ENCODE measurements at regions not wholly inside any gene's neighbourhood (a gene's known extent, or its start where the extent isn't known, plus 50 kb on each side); places are given as distances from the start of the nearest gene placed in this dataset.

DNA sequence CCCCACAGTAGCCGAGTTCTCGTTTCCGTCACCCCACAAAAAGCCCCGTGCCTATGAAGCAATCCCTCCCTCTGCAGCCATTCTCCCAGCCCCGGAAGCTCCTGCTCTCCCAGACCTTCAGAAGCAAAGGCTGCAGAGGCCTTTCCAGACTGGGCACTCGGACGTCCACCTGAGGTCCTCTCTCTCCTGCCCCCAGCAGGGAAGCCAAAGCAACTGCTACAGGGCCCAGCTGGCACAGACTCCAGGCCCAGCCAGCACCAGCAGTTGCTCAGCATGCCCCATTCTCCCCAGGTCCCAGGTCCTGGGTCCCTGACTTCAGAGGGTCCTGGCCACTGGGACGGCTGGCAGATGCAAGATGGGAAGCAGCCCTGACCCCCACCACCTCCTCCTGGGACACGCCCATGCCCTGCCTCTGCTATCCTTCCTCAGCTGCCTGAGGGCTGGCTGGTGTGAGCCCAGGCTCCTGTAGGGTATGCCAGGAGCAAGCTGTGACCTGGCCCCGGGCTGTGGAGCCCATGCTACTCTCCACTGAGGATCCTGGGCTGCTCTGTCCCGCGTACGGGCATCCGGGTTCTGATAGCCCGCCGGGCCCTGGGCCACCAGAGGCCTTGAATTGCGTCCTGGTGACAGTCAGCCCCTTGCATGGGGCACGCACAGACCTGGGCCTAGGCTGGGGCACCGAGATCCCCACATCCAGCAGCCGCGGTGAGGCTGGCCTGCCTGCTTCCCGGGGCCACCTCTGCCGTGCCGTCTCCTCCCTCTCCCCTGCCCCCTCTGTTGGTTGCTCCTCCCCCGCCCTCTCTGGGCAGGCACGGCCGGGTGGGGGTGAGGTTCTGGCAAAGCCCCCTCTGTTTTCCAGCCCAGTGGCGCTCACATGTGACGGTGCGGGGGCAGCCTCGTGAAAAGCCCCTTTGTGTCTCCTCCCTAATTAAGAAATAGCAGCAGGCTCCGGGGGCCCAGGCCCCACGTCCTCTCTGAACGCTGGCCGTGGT, 1310.3 kb downstream of the BRD1 start:
- no peak for DNase-seq

- DNase-seq: no peak
These were observed 1311.1 kb downstream of the BRD1 start for GRCh38 chr22:48516571-48516970.

DNA sequence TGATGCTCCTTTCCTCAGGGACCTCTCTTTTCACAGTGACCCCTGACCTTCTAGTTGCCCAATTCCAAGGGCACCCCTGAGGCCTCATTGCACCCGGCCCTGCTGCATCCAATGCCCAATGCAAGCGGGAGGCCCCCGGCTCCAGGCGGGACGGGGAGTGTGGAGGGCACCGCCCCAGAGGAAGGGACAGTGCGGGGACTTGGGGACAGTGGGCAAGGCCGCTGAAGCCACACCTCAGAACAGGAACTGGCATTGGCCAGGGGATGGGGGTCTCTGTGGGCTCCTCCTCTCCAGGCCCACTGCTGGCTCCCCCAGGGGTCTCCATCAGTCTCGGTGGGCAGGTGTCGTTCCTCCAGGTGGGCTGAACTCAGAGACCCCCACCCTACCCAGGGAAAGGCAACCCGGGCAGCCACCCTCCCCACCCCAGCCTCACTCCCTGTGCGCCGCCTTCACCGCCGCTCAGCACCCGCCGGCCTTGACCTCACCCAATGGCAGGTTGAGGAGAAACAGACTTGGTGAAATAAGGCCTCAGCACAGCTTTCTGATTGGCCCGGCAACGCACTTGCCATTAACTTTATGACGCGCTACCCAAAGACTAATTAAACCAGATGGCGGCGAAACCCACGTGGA, 1312.0 kb downstream of the BRD1 start:
- no peak for DNase-seq

- DNase-seq: no peak
These were observed 1313.7 kb downstream of the BRD1 start for GRCh38 chr22:48513929-48514328.

DNA sequence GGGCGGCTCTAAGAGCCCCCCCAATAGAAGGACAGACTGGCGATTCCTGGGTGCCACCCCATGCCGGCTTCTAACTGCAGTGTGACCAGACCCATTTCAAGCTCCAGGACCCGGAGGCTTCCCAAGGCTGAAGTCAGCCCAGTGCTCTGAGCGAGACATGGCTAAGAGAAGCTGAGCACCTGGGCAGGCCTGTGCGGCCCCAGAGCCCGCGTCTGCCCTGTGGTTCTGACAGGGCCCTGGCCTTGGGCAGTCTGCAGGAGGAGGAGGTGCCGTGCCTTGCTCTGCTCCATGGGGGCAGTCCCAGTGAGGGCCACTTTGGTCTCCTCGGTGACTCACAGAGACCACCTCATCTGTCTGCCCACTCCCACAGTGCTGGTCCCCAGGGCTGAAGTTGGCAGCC, 1314.2 kb downstream of the BRD1 start:
- no peak for DNase-seq

GRCh38 chr22:48511781-48512327, 1315.8 kb downstream of the BRD1 start:
- no peak for DNase-seq

DNA sequence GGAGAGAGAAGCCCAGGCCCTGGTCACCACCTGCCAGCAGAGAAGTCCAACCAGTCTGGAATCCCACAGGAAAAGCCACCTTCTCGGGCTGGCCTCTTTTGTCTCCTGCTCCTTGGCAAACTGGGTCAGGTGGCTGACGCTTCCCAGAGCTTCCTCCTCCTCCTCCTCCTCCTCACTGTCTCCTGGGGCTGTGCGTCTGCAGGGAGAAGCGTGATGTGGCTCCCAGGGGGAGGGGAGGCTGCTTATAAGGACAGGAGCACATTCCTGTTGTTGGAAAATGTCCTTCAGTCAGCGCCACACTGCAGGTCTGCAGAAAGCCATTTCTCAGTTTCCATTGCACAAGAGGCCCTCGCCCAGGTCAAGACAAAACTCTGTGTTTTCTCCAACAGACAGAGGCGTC, 1316.5 kb downstream of the BRD1 start:
- no peak for DNase-seq

DNA sequence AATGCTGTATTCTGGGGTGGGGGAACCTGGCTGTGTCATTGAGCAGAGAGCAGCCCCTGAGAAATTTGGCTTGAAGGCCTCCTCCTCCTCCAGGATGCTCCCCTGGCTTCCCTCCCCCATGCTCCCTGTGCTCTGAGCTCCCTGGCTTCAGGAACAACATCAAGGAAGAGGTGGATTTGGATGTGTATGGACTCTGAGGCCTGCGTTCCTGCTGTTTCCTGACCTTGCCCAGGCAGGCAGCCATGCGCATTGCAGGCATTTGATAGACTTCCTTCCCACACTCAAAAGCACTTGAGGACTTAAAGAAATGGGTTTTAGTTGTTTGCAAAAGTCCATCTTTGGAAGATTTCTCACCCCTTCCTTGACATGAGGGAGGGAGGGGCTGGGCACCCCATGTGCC, 1317.1 kb downstream of the BRD1 start:
- no peak for DNase-seq

DNA sequence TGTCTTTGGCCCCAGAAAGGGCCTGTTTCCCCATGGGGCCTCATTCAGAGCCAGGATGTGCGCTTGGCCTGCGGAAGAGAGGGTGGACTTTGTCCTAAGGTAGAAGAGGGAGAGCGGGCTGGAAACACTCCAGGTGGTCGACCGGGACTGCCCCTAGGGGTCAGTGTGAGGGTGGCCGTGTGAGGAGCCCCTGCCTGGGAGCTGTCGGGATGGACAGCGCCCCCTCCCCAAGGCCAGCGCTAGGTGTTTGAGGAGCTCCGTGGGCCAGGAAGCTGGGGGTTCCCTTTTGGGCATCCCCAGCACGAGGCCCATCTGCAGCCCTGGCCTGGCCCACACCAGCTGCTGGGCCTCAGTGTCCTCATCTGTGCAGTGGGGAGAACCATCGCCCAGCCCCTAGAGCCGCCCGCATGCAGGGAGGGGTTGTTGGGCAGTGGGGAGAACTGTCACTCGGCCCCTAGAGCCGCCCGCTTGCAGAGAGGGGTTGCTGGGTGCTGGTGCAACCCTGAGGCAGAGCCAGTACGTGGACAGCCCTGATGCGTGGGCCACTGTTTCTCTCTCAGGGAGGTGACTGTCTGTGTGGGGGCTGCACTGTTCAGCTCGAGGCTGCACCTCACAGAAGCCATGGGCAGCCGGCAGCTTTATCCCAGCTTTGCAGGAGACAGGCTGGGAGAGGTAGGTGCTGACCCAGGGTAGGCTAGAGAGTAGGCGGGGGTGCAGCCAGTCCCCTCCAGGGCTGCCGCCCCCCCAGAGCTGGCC, 1319.9 kb downstream of the BRD1 start:
- no peak for DNase-seq

GRCh38 chr22:48507171-48507570, 1320.5 kb downstream of the BRD1 start:
- no peak for DNase-seq

DNA sequence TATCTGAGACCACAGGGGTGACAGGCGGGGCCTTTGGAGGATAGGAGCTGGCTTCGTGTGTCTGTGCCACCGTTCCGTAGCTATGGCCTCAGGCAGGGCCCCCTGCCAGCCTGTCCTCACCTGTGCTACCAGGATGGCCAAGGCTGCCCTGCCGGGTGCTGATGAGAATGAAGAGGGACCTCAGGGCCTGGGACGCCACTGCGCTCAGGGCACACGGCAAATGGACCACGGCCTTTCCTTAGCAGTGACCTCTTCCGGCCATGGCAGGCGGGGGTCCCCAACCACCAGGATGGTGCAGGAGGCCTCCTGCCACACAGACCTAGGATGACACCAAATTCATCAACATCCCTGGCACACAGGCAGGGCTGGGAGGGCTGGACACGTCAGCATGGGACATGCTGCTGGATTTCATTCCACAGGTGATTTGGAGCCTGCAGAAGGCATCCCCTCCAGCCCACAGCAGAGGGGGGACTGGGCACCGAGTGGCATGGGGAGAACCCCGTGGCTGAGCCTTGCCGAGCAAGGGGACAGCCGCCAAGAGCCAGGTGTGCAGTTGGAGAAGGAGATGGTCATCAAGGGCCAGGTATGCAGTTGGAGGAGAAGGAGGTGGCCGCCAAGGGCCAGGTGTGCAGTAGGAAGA, 1321.0 kb downstream of the BRD1 start:
- no peak for DNase-seq

- DNase-seq: no peak
These were observed 1321.8 kb downstream of the BRD1 start for GRCh38 chr22:48505891-48506290.

GRCh38 chr22:48504519-48505140, 1323.0 kb downstream of the BRD1 start:
- no peak for DNase-seq

GRCh38 chr22:48503876-48504275, 1323.8 kb downstream of the BRD1 start:
- no peak for DNase-seq

DNA sequence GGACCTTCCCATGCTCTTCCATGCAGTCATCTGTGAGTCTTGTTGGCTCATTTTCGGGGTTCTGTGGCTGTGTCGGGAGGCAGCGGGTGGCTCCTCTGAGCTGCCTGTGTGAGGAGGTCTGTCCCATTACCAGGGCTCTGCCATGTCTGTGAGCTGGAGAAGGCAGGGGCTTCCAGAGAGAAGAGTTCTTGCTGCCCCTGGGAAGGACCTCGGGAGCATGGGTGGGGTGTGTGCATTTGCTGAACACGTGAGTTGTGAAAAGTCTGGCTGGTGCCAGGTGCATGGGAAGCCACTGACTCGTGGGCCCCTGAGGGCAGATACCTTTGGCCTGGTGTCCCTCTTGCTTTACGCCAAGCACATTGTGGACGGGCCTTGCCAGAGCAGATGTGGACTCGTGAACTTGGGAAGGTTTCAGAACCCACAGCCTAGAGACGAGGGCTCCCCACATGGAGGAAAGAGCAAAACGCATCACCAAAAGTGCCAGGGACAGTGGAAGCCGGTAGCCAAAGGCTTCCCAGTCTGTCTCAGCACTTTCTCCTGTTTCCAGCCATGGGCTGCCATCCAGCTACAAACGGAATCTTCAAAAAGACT, 1324.5 kb downstream of the BRD1 start:
- DNase-seq: no peak

- no peak for DNase-seq
These were observed 1326.4 kb downstream of the BRD1 start for GRCh38 chr22:48501231-48501750.

DNA sequence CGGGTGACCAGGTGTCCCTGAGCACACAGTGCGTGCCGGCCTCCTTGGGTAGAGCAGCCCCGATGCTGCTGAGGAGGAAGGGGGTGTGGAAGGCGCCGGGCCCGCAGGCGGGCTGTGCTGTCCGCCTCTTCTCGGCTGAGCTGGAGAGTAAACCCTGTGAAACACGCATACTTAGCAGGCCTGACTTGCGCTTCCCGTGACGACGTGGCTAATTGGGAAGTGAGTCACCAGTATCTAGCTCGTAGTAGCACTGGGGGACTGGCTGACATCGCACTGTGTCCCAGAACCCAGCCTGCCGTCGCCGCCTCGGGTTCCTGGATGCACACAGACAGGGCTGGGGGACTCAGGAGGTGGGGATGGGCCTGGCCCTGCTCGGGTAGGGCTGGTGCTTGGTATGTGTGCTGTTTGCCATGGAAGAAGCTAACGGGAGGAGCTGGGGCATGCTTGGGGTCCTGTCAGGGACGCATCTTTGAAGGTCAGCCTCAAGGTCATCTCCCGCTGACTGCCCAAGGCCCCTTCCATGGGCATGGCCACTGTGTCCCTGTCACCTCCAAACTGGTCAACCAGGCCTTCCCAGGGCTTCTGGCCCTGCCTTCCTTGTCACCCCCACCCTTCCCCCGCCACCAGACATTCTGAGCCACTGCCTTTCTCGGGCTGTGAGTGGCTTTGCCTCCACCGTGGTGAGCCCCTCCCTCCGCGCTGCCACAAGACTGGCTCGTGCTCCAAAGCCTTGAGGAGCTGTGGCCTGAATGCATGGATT, 1327.0 kb downstream of the BRD1 start:
- DNase-seq: no peak

- no peak for DNase-seq
These were observed 1327.9 kb downstream of the BRD1 start for GRCh38 chr22:48499456-48500425.

- DNase-seq: no peak
These were observed 1328.9 kb downstream of the BRD1 start for GRCh38 chr22:48498526-48499331.
